GM19372 (cell line): ENCODE measurements at regions not wholly inside any gene's neighbourhood (a gene's known extent, or its start where the extent isn't known, plus 50 kb on each side); places are given as distances from the start of the nearest gene placed in this dataset.

ENCODE experiments used
- ATAC-seq: cut with Tn5 transposase; IDR thresholded peaks from one replicate; pipeline ENCODE4 v1.9.1; 2021; ENCODE audit warnings: mild to moderate bottlenecking, low read depth, moderate library complexity; ENCODE audit not compliant: unreplicated experiment

DNA sequence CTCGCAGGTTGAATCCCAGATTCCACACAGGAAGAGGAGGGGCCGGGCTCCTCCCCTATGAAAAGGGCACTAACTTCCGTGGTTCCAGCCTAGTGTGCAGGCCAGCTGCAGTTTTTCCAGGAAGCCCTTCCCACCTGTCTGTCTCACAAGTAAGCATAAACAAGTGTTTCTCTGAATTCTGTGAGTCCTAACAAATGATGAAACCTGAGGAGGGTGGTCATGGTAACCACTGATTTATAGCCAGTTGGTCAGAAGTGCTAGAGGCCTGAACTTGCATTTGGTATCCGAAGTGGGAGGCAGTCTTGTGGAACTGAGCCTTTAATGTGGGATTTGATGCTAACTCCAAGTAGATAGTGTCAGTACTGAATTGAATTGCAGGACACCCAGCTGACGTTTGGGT lies 54.7 kb upstream of the STEAP4 start:
- no peak for ATAC-seq

DNA sequence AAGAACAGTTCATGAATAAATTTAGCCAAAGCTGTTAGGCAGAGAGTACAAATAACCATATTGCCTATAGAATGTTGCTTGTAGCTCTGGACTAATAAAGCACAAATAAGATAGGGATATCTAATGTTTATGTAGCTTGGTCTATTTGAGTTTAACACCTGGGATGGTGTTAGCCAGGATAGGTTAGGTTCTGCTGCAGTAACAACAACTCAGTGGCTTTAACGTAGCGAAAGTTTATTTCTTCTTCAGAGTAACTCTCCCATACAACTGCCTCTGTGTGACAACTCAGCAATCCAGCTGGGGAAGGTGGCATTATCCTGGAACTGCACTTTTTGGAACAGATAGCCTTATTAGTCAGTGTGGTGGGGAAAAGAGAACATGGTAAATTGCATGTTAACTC lies 52.2 kb upstream of the STEAP4 start:
- ATAC-seq = no peak

DNA sequence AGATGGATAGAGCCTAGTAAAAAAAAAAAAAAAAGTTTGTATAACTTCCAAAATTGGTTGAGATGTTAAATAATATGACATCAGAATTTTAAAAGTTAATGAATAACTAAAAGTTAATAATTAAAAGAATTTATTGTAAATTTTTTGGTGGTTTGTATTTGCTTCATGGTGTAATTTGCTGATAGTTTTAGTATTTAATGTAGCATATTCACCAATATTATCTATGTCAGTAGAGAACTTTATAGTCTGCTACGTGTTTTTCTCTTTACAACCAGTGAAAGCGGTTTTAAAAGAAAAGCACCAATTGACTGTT lies 51.8 kb upstream of the STEAP4 start:
- ATAC-seq = no peak

DNA sequence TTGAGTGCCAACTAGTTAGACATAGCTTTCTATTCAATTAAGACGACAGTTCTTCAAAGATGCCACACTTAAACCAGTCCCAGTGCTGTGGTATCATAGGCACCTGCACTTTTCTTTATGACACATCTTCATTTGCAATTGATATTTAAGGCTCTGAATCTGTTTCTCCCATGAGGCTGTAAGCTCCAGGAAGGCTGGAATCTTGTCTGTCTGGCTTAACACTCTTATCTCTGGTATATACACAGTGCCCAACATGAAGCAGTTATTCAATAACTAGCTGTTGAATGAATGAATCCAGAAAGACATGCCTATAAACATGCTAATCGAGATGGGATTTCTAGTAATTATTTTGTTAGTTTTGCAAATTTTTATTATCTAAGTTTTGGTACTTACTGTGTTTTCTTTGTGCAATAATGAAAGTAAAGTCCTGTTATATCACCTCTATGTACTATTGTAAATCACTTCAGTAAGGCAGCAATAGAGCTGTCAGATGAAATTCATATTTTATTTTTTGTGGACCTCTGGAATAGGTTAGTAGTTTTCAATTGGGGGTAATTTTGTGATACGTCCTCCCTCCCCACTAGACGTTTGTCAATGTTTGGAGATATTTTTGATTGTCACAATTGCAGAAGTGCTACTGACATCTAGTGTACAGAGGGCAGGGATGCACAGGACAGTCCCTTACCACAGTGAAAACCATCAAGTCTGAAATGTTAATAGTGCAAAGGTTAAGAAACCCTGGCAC lies 51.3 kb upstream of the STEAP4 start:
- ATAC-seq = peak; percentile 81

DNA sequence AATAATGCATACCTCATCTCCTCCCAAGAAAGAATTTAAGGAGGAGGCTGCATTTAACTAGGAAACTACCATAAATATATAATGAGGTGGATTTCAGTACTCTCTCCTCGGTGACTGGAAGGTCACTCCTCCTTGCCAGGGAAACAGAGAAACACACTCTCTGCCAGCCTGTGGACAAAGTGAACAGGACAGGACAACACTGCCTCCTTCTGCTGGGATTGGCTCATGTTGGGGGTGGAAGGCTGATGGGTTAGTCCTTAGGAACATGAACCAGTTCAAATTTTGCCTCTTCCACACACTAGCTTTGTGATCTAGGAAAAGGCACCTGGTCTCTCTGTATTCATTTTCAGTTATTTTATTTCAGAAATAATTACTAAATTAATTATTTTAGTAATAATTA lies 50.6 kb upstream of the STEAP4 start:
- no peak for ATAC-seq
